GM23248 (cell line): ENCODE measurements at regions not wholly inside any gene's neighbourhood (a gene's known extent, or its start where the extent isn't known, plus 50 kb on each side); places are given as distances from the start of the nearest gene placed in this dataset.

Experiments used
- EZH2 ChIP-seq: fragments of 200-600 bp; sonication (generic); IDR thresholded peaks from 2 replicates; pipeline ENCODE4 v1.6.1; 2018; ENCODE audit warnings: antibody characterized with exemption, mild to moderate bottlenecking; ENCODE audit not compliant: insufficient read depth, poor library complexity, severe bottlenecking
- EZH2phosphoT487 ChIP-seq: fragments of 200-600 bp; sonication (generic); IDR thresholded peaks from 2 replicates; pipeline ENCODE4 v1.6.1; 2018; ENCODE audit warnings: antibody characterized with exemption, moderate library complexity, mild to moderate bottlenecking, low read depth; ENCODE audit not compliant: insufficient read depth

- no peak for TF ChIP-seq EZH2
- no peak for TF ChIP-seq EZH2phosphoT487
Observed at GRCh38 chr3:23653647-23654525, 151.9 kb upstream of the UBE2E1 start.
